ENCODE measurements at regions not wholly inside any gene's neighbourhood (a gene's known extent, or its start where the extent isn't known, plus 50 kb on each side); places are given as distances from the start of the nearest gene placed in this dataset.

GRCh38 chr12:20184514-20184913, 183.8 kb upstream of the PDE3A start:
- no peak for ATAC-seq

GRCh38 chr12:20187456-20187855, 180.9 kb upstream of the PDE3A start:
- Histone ChIP-seq H3K27me3 (no peaks in the 10 kb centered on the region), H3K36me3 (no peaks in the 10 kb centered on the region), H3K4me3 (no peak overlapping the region), H3K4me1 (peaks cover 0 to 18% (median 4%) of the 10 kb centered on the region in 12 donors), H3K9me3 (no peaks in the 10 kb centered on the region), H3K27ac (no peak overlapping the region)
- intact Hi-C loops (cut with DNase I), result loop anchor here in 1 of 10 donors (10.0 kb wide), 1 partner anchor 273 kb away; no protein-coding TSS in a partner anchor
- 59 to 74% (median 71%) methylated on average over 5 of the region's 5 CpGs for WGBS, 4 donors
- no peak for ATAC-seq
- no peak for TF ChIP-seq POLR2A (IDR thresholded peaks at IDR 0.05)
- TF ChIP-seq CTCF (IDR thresholded peaks at IDR 0.05), result no peak
- no peak for DNase-seq

More at GRCh38 chr12:20184514-20184913, 183.8 kb upstream of the PDE3A start:
- Histone ChIP-seq H3K27me3 (no peaks in the 10 kb centered on the region), H3K4me3 (no peak overlapping the region), H3K36me3 (no peaks in the 10 kb centered on the region), H3K4me1 (peaks cover 0 to 13% (median 3%) of the 10 kb centered on the region in 12 donors), H3K27ac (no peak overlapping the region), H3K9me3 (no peaks in the 10 kb centered on the region)
- intact Hi-C loops (cut with DNase I), result loop anchor here in 1 of 10 donors (10.0 kb wide), 1 partner anchor 270 kb away; no protein-coding TSS in a partner anchor
- no peak for TF ChIP-seq POLR2A (IDR thresholded peaks at IDR 0.05)
- TF ChIP-seq CTCF (IDR thresholded peaks at IDR 0.05), result no peak
- DNase-seq, result no peak
- WGBS, 4 donors, result 52 to 76% (median 63%) methylated on average over 4 of the region's 4 CpGs

GRCh38 chr12:20188930-20189653, 179.2 kb upstream of the PDE3A start:
- TF ChIP-seq POLR2A (IDR thresholded peaks at IDR 0.05) (no peak), CTCF (IDR thresholded peaks at IDR 0.05) (no peak)
- ATAC-seq (peak in 2 of 4 donors; percentile 64 to 66), DNase-seq (peak in 1 of 5 donors; percentile 35)
- WGBS, 4 donors, result 72 to 78% (median 74%) methylated on average over 5 of the region's 5 CpGs
- intact Hi-C loops (cut with DNase I), result loop anchor here in 2 of 10 donors (2.0 to 10.0 kb wide), 2 partner anchors 20 to 274 kb away; no protein-coding TSS in a partner anchor
- H3K27me3 ChIP-seq, result no peaks in the 10 kb centered on the region
- H3K4me1 ChIP-seq, result peaks cover 0 to 17% (median 0%) of the 10 kb centered on the region in 12 donors
- H3K9me3 ChIP-seq, result no peaks in the 10 kb centered on the region
- no peaks in the 10 kb centered on the region for H3K36me3 ChIP-seq
- no peak overlapping the region for H3K4me3 ChIP-seq
- H3K27ac ChIP-seq, result peak overlapping the region in 1 of 12 donors; percentile 20

- intact Hi-C loops (cut with DNase I), result loop anchor here in 4 of 10 donors (2.0 to 10.0 kb wide), 4 partner anchors 19 to 435 kb away; no protein-coding TSS in a partner anchor
- ATAC-seq, result peak; percentile 55 to 79 (median 66)
- Histone ChIP-seq H3K27me3 (no peaks in the 10 kb centered on the region), H3K27ac (peak overlapping the region in 1 of 12 donors; percentile 20), H3K4me1 (peaks cover 0 to 17% (median 0%) of the 10 kb centered on the region in 12 donors), H3K4me3 (no peak overlapping the region), H3K36me3 (no peaks in the 10 kb centered on the region), H3K9me3 (no peaks in the 10 kb centered on the region)
- DNase-seq, result no peak
- TF ChIP-seq CTCF (IDR thresholded peaks at IDR 0.05) (no peak), POLR2A (IDR thresholded peaks at IDR 0.05) (no peak)
- 38 to 64% (median 54%) methylated on average over 2 of the region's 2 CpGs for whole genome bisulfite sequencing, 4 donors
Measured at GRCh38 chr12:20189767-20190166, 178.6 kb upstream of the PDE3A start.

All from heart left ventricle (tissue), 16 donors.